ENCODE measurements at regions not wholly inside any gene's neighbourhood (a gene's known extent, or its start where the extent isn't known, plus 50 kb on each side); places are given as distances from the start of the nearest gene placed in this dataset.

- H3K27ac ChIP-seq = no peak overlapping the region
- intact Hi-C loops (cut with DNase I) = no loop called here
- no peak for TF ChIP-seq POLR2A (IDR thresholded peaks at IDR 0.05)
These were observed 622.1 kb upstream of the KIRREL3 start for GRCh38 chr11:127622686-127623085.

DNA sequence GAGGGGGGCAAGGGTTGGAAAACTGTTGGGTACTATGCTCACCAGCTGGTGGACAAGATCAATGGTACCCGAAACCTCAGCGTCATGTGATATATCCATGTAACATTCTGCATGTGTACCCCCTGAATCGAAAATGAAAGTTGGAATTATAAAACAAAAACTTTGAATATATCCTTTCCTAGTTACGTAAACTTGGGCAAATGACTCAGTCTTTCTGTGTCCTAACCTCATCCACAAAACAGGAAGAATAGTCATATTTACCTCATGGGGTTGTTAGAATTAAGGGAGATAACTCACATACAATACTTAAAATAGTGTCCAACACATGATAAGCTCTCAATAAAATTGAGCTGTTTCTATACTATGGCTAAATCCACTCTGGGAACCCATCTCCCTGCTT lies 620.1 kb upstream of the KIRREL3 start:
- Histone ChIP-seq H3K27me3 (no peaks in the 10 kb centered on the region), H3K4me1 (no peaks in the 10 kb centered on the region), H3K36me3 (no peaks in the 10 kb centered on the region), H3K9me3 (no peaks in the 10 kb centered on the region), H3K4me3 (no peak overlapping the region), H3K27ac (no peak overlapping the region)
- DNase-seq = no peak
- WGBS, 2 donors = 75 to 82% methylated on average over 4 of the region's 4 CpGs
- intact Hi-C loops (cut with DNase I) = no loop called here
- TF ChIP-seq POLR2A (IDR thresholded peaks at IDR 0.05) = no peak
- TF ChIP-seq, protein P1, sequence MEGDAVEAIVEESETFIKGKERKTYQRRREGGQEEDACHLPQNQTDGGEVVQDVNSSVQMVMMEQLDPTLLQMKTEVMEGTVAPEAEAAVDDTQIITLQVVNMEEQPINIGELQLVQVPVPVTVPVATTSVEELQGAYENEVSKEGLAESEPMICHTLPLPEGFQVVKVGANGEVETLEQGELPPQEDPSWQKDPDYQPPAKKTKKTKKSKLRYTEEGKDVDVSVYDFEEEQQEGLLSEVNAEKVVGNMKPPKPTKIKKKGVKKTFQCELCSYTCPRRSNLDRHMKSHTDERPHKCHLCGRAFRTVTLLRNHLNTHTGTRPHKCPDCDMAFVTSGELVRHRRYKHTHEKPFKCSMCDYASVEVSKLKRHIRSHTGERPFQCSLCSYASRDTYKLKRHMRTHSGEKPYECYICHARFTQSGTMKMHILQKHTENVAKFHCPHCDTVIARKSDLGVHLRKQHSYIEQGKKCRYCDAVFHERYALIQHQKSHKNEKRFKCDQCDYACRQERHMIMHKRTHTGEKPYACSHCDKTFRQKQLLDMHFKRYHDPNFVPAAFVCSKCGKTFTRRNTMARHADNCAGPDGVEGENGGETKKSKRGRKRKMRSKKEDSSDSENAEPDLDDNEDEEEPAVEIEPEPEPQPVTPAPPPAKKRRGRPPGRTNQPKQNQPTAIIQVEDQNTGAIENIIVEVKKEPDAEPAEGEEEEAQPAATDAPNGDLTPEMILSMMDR (IDR thresholded peaks at IDR 0.05) = no peak

More at GRCh38 chr11:127622686-127623085, 622.1 kb upstream of the KIRREL3 start:
- Histone ChIP-seq H3K36me3 (no peaks in the 10 kb centered on the region), H3K4me1 (no peaks in the 10 kb centered on the region), H3K9me3 (no peaks in the 10 kb centered on the region), H3K27me3 (no peaks in the 10 kb centered on the region), H3K4me3 (no peak overlapping the region)
- DNase-seq = no peak

DNA sequence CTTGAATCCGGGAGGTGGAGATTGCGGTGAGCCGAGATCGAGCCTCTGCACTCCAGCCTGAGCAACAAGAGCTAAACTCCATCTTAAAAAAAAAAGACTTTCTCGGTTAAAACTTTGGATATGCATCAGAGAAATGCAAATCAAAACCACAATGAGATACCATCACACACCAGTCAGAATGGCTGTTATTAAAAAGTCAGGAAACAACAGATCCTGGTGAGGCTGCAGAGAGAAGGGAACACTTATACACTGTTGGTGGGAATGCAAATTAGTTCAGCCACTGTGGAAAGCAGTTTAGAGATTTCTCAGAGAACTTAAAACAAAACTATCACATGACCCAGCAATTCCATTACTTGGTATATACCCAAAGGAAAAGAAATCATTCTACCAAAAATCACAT lies 619.4 kb upstream of the KIRREL3 start:
- Histone ChIP-seq H3K27me3 (no peaks in the 10 kb centered on the region), H3K9me3 (no peaks in the 10 kb centered on the region), H3K36me3 (no peaks in the 10 kb centered on the region), H3K4me1 (no peaks in the 10 kb centered on the region), H3K4me3 (no peak overlapping the region), H3K27ac (no peak overlapping the region)
- DNase-seq = no peak
- intact Hi-C loops (cut with DNase I) = no loop called here
- no peak for TF ChIP-seq POLR2A (IDR thresholded peaks at IDR 0.05)
- TF ChIP-seq, protein P1 (IDR thresholded peaks at IDR 0.05) = no peak
- WGBS, 2 donors = 86 to 90% methylated on average over 5 of the region's 5 CpGs

- no peak for TF ChIP-seq POLR2A (IDR thresholded peaks at IDR 0.05)
- TF ChIP-seq, protein P1 (IDR thresholded peaks at IDR 0.05) = no peak
- no peaks in the 10 kb centered on the region for H3K36me3 ChIP-seq
- 75 to 84% methylated on average over 1 of the region's 1 CpG for WGBS, 2 donors
- H3K9me3 ChIP-seq = no peaks in the 10 kb centered on the region
- H3K4me3 ChIP-seq = no peak overlapping the region
- no peak overlapping the region for H3K27ac ChIP-seq
- intact Hi-C loops (cut with DNase I) = no loop called here
- no peaks in the 10 kb centered on the region for H3K27me3 ChIP-seq
- DNase-seq = no peak
- no peaks in the 10 kb centered on the region for H3K4me1 ChIP-seq
These were observed 618.2 kb upstream of the KIRREL3 start for GRCh38 chr11:127618721-127619120.

DNA sequence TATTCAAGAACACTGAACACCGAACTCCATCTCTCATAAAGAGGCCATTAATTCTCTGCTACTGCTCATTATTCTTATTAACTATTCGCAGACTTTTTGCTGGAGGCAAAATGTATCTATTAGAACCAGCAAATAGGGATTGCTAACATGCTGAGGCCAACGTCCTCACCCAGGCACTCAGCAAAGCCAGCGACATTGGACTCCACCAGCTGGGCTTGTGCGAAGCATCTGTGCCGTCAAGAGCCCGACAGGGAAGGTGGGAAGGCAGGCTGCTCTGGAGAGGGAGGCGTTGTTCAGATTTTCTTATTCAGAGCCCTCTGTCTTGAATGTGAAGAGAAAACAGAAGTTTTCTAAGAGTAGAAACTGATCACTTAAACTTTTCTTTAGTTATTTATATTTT lies 615.6 kb upstream of the KIRREL3 start:
- no peaks in the 10 kb centered on the region for H3K27me3 ChIP-seq
- H3K27ac ChIP-seq = no peak overlapping the region
- no peak overlapping the region for H3K4me3 ChIP-seq
- intact Hi-C loops (cut with DNase I) = no loop called here
- no peaks in the 10 kb centered on the region for H3K9me3 ChIP-seq
- H3K36me3 ChIP-seq = no peaks in the 10 kb centered on the region
- no peak for DNase-seq
- TF ChIP-seq, protein P1 (IDR thresholded peaks at IDR 0.05) = no peak
- no peak for TF ChIP-seq POLR2A (IDR thresholded peaks at IDR 0.05)
- H3K4me1 ChIP-seq = no peaks in the 10 kb centered on the region
- WGBS, 2 donors = 73 to 75% methylated on average over 8 of the region's 8 CpGs

DNA sequence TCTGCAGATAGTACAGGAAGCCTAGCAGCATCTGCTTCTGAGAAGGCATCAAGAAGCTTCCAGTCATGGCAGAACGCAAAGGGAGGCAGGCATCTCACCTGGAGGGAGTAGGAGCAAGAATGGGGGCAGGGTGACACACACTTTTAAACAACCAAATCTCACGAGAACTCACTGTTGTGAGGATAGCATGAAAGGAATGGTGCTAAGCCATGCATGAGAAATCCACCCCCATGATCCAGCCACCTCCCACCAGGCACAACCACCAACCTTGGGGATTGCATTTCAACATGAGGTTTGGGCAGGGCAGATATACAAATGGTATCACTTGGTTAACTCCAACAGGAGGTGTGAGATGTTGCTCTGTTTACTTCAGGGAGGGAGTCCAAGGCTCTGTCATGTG lies 612.0 kb upstream of the KIRREL3 start:
- DNase-seq = no peak
- 44 to 63% methylated on average over 2 of the region's 2 CpGs for WGBS, 2 donors

More for the DNA sequence above, 612.0 kb upstream of the KIRREL3 start:
- intact Hi-C loops (cut with DNase I) = no loop called here
- no peak overlapping the region for H3K4me3 ChIP-seq
- no peak for TF ChIP-seq POLR2A (IDR thresholded peaks at IDR 0.05)
- TF ChIP-seq, protein P1 (IDR thresholded peaks at IDR 0.05) = no peak
- H3K9me3 ChIP-seq = no peaks in the 10 kb centered on the region
- H3K4me1 ChIP-seq = no peaks in the 10 kb centered on the region
- H3K27me3 ChIP-seq = no peaks in the 10 kb centered on the region
- H3K36me3 ChIP-seq = no peaks in the 10 kb centered on the region
- no peak overlapping the region for H3K27ac ChIP-seq
